Stimulated activated CD4-positive, alpha-beta T cell treated with anti-CD3 and anti-CD28 coated beads, Interleukin-15, amount 100 ng/mL, for 48 hours (primary cell): ENCODE measurements at regions not wholly inside any gene's neighbourhood (a gene's known extent, or its start where the extent isn't known, plus 50 kb on each side); places are given as distances from the start of the nearest gene placed in this dataset.
A peak's percentile ranks its signal among the peaks of the same experiment; 100 is the strongest.

ENCODE experiments used
- DNase-seq, 2 donors: peaks; one replicate each; pipeline ENCODE4 v3.0.0-alpha.2; 2020; ENCODE audit warnings: low read depth in 2 of 2

DNA sequence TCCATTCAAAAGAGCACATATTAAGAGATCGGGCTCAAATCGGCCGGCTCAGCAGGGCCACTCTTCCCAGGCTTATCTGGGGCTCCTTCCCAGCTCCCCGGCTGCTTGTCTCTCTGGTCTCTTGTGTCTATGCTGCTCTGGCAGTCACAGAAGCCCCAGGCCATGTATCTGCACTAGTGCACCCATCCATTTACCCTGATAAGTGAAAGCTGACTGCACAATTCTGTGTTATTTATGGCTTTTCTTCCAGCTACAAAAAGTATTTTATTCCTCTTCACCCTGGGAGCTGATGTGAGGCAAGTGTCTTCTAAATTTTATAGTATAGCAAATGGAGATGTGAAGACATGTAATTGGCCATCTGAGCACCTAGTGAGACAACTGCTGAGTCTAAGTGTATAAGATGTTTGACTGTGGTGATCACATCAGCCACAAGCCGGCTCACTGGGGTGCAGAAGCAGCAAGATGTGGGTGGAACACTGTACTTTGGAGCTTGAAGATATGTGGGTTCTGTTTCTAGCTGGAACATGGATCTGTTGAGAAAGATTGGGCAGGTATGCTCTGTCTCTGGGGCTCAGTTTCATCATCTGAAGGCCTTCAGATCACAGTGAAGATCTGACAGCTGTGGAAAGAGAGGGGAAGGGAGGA is 78.1 kb upstream of the MPHOSPH6 start:
- DNase-seq, result no peak

DNA sequence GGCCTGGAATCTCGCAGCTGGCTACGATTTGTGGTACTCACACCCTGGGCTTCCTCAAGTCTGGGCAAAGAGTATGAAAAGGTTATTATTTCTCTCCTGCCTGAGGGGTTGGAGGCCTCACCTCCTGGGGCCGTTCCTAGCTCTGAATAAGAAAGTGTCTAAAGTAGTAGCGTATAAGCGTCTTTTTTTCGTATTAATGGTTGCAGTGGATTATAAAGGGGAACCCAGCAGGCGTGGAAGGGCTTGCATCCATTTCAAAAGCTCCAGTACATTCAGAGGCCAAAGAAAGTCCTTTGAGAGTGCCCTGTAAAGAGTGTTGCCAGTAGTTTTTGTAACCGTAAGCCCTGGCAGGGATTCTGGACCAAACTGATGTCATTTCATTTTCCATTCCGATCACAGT is 72.2 kb upstream of the MPHOSPH6 start:
- no peak for DNase-seq

DNA sequence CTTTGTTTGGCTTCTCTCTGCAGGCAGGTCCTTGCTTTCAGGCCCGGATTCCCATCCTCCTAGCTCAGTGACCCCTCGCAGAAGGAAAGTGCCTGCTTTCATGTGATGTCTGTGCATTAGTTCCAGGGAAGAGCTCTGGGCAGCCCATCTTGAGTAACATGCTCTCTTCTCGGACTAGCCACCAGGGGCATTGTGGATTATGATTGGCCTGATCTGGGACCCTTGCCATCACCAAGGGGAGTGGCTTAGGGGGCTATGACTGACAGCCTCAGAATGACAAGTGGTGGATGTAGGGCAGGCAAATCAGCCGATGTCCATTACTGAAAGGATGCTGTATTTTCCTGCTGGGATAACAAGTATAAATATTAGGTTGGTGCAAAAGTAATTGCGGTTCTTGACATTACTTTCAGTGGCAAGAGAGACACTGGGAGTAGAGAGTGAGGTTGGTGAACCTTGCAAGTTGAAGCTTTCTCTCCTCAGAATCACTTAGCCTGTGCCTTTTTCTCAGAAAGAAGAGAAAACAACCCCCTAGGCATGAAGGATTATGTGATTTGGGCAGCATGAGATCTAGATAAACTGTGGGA is 71.5 kb upstream of the MPHOSPH6 start:
- DNase-seq, result no peak

DNA sequence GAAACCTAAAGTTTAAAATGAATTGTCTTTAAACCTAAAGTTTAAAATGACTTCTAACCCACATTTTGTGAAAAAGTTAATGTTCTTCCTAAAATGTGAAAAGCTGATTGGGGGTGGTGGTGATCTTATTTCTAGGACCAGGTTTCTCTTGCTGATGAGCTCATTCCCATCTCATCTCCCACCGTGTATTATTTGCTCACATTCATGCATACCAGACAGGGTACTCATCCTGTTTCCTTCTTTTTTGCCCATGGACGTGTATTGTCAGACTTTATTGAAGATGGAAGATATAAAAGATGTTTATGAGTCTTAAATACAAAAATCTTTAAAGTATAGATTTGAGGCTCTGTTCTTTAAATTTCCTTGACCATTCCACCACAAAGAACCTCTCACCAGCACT is 70.1 kb upstream of the MPHOSPH6 start:
- DNase-seq, result no peak

DNA sequence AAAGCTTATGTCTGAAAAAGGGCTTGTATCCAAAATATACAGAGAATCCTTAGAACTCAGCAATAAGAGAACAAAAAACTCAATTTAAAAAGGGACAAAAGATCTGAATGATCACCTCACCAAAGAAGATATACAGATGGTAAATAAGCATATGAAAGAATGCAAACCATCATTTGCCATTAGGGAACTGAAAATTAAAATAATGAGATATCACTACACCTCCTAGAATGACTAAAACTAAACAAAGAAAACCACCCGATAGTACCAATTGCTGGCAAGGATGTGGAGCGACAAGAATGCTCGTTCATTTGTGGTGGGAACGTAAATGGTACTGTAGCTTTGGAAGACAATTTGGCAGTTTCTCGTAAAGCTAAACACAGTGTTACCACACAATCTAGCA is 66.9 kb upstream of the MPHOSPH6 start:
- no peak for DNase-seq

DNA sequence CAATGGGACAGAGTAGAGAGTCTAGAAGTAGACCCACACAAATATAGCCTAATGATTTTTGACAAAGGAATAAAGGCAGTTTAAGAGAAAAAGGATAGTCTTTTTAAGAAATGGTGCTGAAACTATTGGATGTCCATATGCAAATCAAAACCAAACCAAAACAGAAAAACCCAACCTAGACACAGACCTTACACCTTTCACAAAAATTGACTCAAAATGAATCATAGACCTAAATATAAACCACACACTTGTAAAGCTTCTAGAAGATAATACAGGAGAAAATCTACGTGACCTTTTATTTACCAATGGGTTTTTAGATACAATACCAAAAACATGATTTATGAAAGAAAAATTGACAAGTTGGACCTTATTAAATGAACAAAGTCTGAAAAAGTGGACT is 66.4 kb upstream of the MPHOSPH6 start:
- DNase-seq, result no peak

DNA sequence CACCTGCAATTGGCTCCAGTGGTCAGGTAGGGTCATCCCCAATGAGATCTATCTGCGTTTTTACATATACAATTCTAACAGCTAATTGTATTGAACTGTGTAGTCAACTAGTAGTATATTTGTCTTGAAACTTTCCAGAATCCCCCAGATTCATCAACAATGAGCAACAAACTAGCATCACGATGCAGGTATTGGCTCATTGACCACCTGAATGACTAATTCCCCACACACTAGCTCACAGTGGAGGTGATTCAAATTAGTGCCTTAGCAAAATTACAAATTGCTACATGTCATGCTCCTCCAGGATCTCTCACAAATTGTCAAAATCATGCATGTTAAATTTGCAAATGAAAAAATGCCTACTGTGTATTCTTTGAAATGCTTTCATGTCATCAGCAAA is 62.8 kb upstream of the MPHOSPH6 start:
- DNase-seq, result no peak

DNA sequence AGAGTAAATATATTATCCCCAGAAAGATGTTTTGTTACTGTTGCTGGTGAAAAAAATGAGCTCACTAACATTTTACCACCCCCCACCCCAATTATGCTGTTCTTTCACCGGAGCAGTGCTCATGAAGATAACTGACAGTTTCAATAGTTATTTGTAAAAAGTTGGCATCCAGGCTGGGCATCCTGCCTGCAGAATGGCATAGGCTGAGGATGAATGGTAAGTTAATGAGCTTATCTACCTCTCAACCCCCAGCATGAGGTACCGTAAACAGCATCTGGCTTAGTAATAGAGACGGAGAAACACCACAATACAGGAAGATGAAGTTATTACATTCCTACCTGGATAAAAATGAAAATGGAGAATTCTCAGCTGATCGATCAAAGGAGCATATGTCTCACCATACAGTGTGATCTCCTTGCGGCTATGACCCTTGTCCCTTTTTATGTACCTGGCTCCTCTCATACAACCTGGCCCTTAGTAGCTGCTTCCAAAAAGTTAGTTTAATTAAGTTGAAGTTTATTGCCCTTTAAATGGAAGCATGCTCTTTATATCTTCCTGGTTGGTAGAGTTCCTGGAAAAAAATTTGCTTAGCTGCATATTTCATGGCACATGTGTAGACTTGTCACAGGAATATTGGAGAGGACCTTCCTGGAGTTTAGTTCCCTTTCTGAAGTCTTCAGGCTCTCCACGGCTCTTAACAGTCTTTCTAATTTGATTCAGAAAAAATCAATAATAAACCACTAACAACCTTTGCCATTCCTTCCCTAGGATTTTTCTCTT is 61.2 kb upstream of the MPHOSPH6 start:
- DNase-seq, result no peak

DNA sequence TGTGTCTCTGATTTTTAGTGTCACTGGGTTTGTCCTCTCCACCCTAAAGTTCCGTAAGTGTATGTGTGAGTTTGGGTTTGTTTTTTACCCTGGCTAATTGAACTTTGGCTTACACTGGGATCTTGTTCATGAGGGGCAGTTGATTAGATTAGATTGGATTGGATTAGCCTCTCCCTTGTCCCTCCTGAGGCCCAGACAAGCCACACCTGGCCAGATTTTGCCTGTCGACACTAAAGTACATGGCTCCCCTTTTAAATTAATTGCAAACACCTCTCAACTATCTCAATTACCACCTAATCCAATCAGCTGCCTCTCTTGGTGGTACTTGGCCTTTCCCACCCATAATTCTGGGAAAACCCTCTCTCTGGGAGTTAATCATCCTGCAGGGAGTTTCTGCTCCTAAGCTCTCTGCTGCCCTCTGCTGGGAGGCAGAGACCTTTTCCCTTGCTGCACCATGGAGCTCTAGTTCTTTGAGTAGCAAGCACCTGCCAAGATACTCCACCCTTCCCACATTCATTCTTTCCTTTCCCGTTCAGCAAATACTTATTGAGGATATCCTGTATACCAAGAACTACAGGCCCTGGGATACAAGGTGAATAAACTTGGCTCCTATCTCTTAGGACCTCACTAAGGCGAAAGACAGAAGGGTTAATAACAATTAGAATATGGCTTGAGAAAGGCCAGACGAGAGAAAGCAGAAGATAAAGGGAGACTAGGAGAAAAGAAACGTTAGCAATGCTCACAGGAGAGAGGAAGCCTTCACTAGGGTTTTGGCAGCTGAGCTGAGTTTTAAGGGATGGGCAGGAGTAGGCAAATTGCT is 60.0 kb upstream of the MPHOSPH6 start:
- DNase-seq, result peak; percentile 13 to 41

DNA sequence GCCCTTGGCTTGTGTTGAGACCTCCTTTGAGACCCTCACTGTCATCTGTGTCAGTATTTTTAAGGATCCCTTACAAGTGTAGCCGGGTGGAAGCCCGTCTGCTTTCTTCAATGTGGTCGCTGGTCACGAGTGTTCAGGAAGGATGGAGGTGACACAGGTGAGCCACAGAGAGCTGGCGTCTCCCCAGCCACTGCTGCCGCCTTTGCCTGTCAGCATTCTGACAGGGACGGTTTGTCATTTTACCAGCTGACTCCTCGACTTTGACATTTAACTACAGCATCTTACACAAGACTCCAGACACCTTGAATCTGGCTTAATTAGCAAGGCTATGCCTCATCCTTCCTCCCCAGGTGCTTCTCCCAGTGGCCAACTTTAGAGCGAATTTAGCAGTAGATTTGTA is 56.3 kb upstream of the MPHOSPH6 start:
- no peak for DNase-seq

DNA sequence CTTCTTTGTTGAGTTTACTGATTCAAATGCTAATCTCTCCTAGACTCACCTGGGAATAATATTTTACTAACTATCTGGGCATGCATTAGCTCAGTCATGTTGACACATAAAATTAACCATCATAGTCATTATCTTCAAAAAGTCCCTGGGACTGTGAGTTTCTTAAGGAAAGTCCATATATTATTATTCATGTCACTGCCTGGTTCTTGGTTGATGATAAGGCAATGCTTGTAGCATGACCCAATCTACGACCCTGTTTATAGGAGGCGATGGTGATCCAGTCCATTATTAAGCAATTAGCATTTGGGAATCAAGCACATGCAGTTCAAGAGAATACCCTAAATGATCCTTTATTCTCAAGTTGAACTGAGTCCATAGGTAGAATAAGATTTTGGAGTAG is 54.8 kb upstream of the MPHOSPH6 start:
- no peak for DNase-seq

DNA sequence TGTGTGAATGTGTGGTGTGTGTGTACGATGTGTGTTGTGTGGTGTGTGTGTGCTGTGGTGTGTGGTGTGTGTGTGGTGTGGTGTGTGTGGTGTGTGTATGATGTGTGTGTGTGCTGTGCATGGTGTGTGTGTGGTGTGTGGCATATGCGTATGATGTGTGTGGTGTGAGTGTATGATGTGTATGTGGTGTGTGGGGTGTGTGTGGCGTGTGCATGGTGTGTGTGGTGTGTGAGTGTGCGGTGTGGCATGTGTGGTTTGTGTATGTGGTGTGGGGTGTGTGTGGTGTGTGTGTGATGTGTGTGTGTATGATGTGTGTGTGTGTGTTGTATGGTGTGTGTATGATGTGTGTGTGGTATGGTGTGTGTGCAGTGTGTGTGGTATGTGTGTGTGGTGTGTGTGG is 50.5 kb upstream of the MPHOSPH6 start:
- no peak for DNase-seq
